GM12891 (cell line): ENCODE measurements at regions not wholly inside any gene's neighbourhood (a gene's known extent, or its start where the extent isn't known, plus 50 kb on each side); places are given as distances from the start of the nearest gene placed in this dataset.

Experiments used
- PAX5 ChIP-seq: IDR thresholded peaks from 2 replicates; pipeline ENCODE4 v1.6.1; 2011; ENCODE audit warnings: low read length, moderate library complexity, mild to moderate bottlenecking; ENCODE audit not compliant: insufficient read depth, severe bottlenecking
- POLR2A ChIP-seq: IDR thresholded peaks from 2 replicates; pipeline ENCODE4 v1.6.1; 2011; ENCODE audit warnings: low read depth, low read length, control low read depth
- POLR2AphosphoS5 ChIP-seq: IDR thresholded peaks from 2 replicates; pipeline ENCODE4 v1.6.1; 2011; ENCODE audit warnings: low read depth, low read length, control low read depth
- POU2F2 ChIP-seq: IDR thresholded peaks from 2 replicates; pipeline ENCODE4 v1.6.1; 2011; ENCODE audit warnings: low read depth, mild to moderate bottlenecking, control low read depth, low read length, moderate library complexity
- SPI1 ChIP-seq: IDR thresholded peaks from 2 replicates; pipeline ENCODE4 v1.6.1; 2011; ENCODE audit warnings: low read depth, low read length, control low read depth
- TAF1 ChIP-seq: IDR thresholded peaks from 2 replicates; pipeline ENCODE4 v1.6.1; 2011; ENCODE audit warnings: low read depth, low read length, control low read depth

GRCh38 chr16:54808890-54809289 is 121.8 kb upstream of the IRX5 start:
- TF ChIP-seq POLR2A: no peak
- no peak for TF ChIP-seq PAX5
- no peak for TF ChIP-seq SPI1
- no peak for TF ChIP-seq TAF1
- TF ChIP-seq POLR2AphosphoS5: no peak
- TF ChIP-seq POU2F2: no peak
